WTC11 (cell line): ENCODE measurements at regions not wholly inside any gene's neighbourhood (a gene's known extent, or its start where the extent isn't known, plus 50 kb on each side); places are given as distances from the start of the nearest gene placed in this dataset.

Experiments
- ATAC-seq: fragments of 200-7000 bp; cut with Tn5 transposase; 2 replicates; pipeline ENCODE4 v1.10.0; 2021; ENCODE audit warnings: mild to moderate bottlenecking, moderate library complexity
- CTCF ChIA-PET: fragments of 300-600 bp; sonication (Branson Sonifier 250); formaldehyde crosslinking; loops from one replicate; lab custom pipeline; 2021; ENCODE audit warnings: antibody characterized with exemption; lab: Charles Lee
- POLR2A ChIA-PET: fragments of 350-600 bp; sonication (Branson Sonifier 250); formaldehyde crosslinking; loops from one replicate; lab custom pipeline; 2021; ENCODE audit warnings: antibody characterized with exemption; lab: Charles Lee
- DNase-seq: peaks from one replicate; pipeline ENCODE4 v3.0.0; 2021; ENCODE audit warnings: low spot score
- H3K27ac Mint-ChIP-seq: 2 replicates; pipeline ENCODE4 v1.8.0; 2021; ENCODE audit warnings: mixed read lengths
- H3K27me3 Mint-ChIP-seq: 2 replicates; pipeline ENCODE4 v1.8.0; 2021; ENCODE audit warnings: low read depth, mild to moderate bottlenecking, moderate library complexity, mixed read lengths
- H3K36me3 Mint-ChIP-seq: 2 replicates; pipeline ENCODE4 v1.8.0; 2021; ENCODE audit warnings: mixed read lengths
- H3K4me1 Mint-ChIP-seq: 2 replicates; pipeline ENCODE4 v1.8.0; 2022; ENCODE audit warnings: mixed read lengths
- H3K4me3 Mint-ChIP-seq: 2 replicates; pipeline ENCODE4 v1.8.0; 2021; ENCODE audit warnings: mild to moderate bottlenecking, moderate library complexity, mixed read lengths
- H3K9me3 Mint-ChIP-seq: 2 replicates; pipeline ENCODE4 v1.8.0; 2021; ENCODE audit warnings: mixed read lengths
- CREB1 ChIP-seq: sonication (generic); formaldehyde crosslinking; IDR thresholded peaks from 2 replicates; pipeline ENCODE4 v1.8.0; 2023; ENCODE audit warnings: mild to moderate bottlenecking, missing genetic modification reagents
- CTCF ChIP-seq: fragments of 200-600 bp; IDR thresholded peaks from 2 replicates; pipeline ENCODE4 v1.8.0; 2022; ENCODE audit warnings: antibody characterized with exemption
- E2F1 ChIP-seq: sonication (generic); formaldehyde crosslinking; IDR thresholded peaks from 2 replicates; pipeline ENCODE4 v1.8.0; 2022; ENCODE audit warnings: mild to moderate bottlenecking, missing genetic modification reagents
- FOXK1 ChIP-seq: sonication (generic); formaldehyde crosslinking; IDR thresholded peaks from 2 replicates; pipeline ENCODE4 v1.8.0; 2022; ENCODE audit warnings: mild to moderate bottlenecking, moderate library complexity, missing genetic modification reagents
- FOXP1 ChIP-seq: sonication (generic); formaldehyde crosslinking; IDR thresholded peaks from 2 replicates; pipeline ENCODE4 v1.8.0; 2022; ENCODE audit warnings: missing genetic modification reagents, mild to moderate bottlenecking, moderate library complexity, borderline replicate concordance
- FOXP4 ChIP-seq: sonication (generic); formaldehyde crosslinking; IDR thresholded peaks from 2 replicates; pipeline ENCODE4 v1.8.0; 2022; ENCODE audit warnings: mild to moderate bottlenecking, missing genetic modification reagents
- GRHL2 ChIP-seq: fragments of 250-450 bp; sonication (Bioruptor Pico); IDR thresholded peaks from 2 replicates; pipeline ENCODE4 v1.8.0; 2022; ENCODE audit warnings: mild to moderate bottlenecking, moderate library complexity; ENCODE audit not compliant: insufficient replicate concordance, severe bottlenecking
- HMGXB4 ChIP-seq: sonication (generic); formaldehyde crosslinking; IDR thresholded peaks from 2 replicates; pipeline ENCODE4 v1.8.1; 2023; ENCODE audit warnings: mild to moderate bottlenecking, moderate library complexity, missing genetic modification reagents
- IRF2 ChIP-seq: sonication (generic); formaldehyde crosslinking; IDR thresholded peaks from 2 replicates; pipeline ENCODE4 v1.8.0; 2022; ENCODE audit warnings: low read depth, missing genetic modification reagents, borderline replicate concordance
- JAZF1 ChIP-seq: fragments of 250-450 bp; sonication (Bioruptor Pico); IDR thresholded peaks from 2 replicates; pipeline ENCODE4 v1.9.0; 2021; ENCODE audit warnings: moderate library complexity, mild to moderate bottlenecking, inconsistent platforms
- JUN ChIP-seq: sonication (generic); formaldehyde crosslinking; IDR thresholded peaks from 2 replicates; pipeline ENCODE4 v1.8.0; 2023; ENCODE audit warnings: mild to moderate bottlenecking, missing genetic modification reagents
- MAX ChIP-seq: sonication (generic); formaldehyde crosslinking; IDR thresholded peaks from 2 replicates; pipeline ENCODE4 v1.8.0; 2022; ENCODE audit warnings: mild to moderate bottlenecking, missing genetic modification reagents
- NFATC4 ChIP-seq: fragments of 250-450 bp; sonication (Bioruptor Pico); IDR thresholded peaks from 2 replicates; pipeline ENCODE4 v1.9.0; 2021; ENCODE audit warnings: mild to moderate bottlenecking
- NR1H2 ChIP-seq: sonication (generic); formaldehyde crosslinking; IDR thresholded peaks from 2 replicates; pipeline ENCODE4 v1.9.0; 2021; ENCODE audit warnings: mild to moderate bottlenecking, moderate library complexity, missing genetic modification reagents
- ZBTB43 ChIP-seq: sonication (generic); formaldehyde crosslinking; IDR thresholded peaks from 2 replicates; pipeline ENCODE4 v1.8.1; 2023; ENCODE audit warnings: mild to moderate bottlenecking, missing genetic modification reagents
- ZNF121 ChIP-seq: sonication (generic); formaldehyde crosslinking; IDR thresholded peaks from 2 replicates; pipeline ENCODE4 v1.8.0; 2023; ENCODE audit warnings: missing genetic modification reagents
- ZNF138 ChIP-seq: sonication (generic); formaldehyde crosslinking; conservative IDR thresholded peaks from 2 replicates; pipeline ENCODE4 v1.8.1; 2022; ENCODE audit warnings: mild to moderate bottlenecking, moderate library complexity, missing genetic modification reagents
- ZNF396 ChIP-seq: fragments of 250-450 bp; sonication (Bioruptor Pico); IDR thresholded peaks from 2 replicates; pipeline ENCODE4 v1.8.0; 2021; ENCODE audit warnings: mild to moderate bottlenecking, moderate library complexity, borderline replicate concordance
- ZSCAN18 ChIP-seq: fragments of 250-450 bp; sonication (Bioruptor Pico); IDR thresholded peaks from 2 replicates; pipeline ENCODE4 v2.1.2; 2022; ENCODE audit warnings: mild to moderate bottlenecking, moderate library complexity

- Mint-ChIP-seq H3K9me3 (no peaks in the 10 kb centered on the region), H3K27me3 (no peaks in the 10 kb centered on the region), H3K4me3 (no peak overlapping the region), H3K27ac (no peak overlapping the region), H3K4me1 (peaks cover 22% of the 10 kb centered on the region), H3K36me3 (no peaks in the 10 kb centered on the region)
- ChIA-PET POLR2A (no interaction called here), CTCF (interaction anchor here (0.9 to 5.4 kb wide), 2 partner anchors 12 to 193 kb away, joined by 3 to 53 read pairs; no protein-coding TSS in a partner anchor)
- ATAC-seq, result no peak
- TF ChIP-seq CTCF (no peak), IRF2 (CRISPR knock-in tag) (no peak), FOXP1 (CRISPR knock-in tag) (no peak), ZBTB43 (CRISPR knock-in tag) (no peak), MAX (CRISPR knock-in tag) (no peak), JAZF1 (CRISPR knock-in tag) (no peak), FOXP4 (CRISPR knock-in tag) (no peak), ZNF138 (CRISPR knock-in tag) (no peak), ZNF396 (CRISPR knock-in tag) (no peak), GRHL2 (CRISPR knock-in tag) (no peak), JUN (CRISPR knock-in tag) (no peak), FOXK1 (no peak), NR1H2 (CRISPR knock-in tag) (no peak), ZSCAN18 (no peak), NFATC4 (CRISPR knock-in tag) (no peak), CREB1 (CRISPR knock-in tag) (no peak), ZNF121 (CRISPR knock-in tag) (no peak), HMGXB4 (CRISPR knock-in tag) (no peak), E2F1 (no peak)
- no peak for DNase-seq
These were observed 189.5 kb upstream of the GSE1 start for GRCh38 chr16:85423631-85424030.
